Activated effector memory CD4-positive, alpha-beta T cell treated with anti-CD3 and anti-CD28 coated beads, Interleukin-2, amount 50 U/mL, for 16 hours (primary cell): ENCODE measurements at regions not wholly inside any gene's neighbourhood (a gene's known extent, or its start where the extent isn't known, plus 50 kb on each side); places are given as distances from the start of the nearest gene placed in this dataset.

Experiments
- DNase-seq: peaks from one replicate; pipeline ENCODE4 v3.0.0-alpha.2; 2020

DNA sequence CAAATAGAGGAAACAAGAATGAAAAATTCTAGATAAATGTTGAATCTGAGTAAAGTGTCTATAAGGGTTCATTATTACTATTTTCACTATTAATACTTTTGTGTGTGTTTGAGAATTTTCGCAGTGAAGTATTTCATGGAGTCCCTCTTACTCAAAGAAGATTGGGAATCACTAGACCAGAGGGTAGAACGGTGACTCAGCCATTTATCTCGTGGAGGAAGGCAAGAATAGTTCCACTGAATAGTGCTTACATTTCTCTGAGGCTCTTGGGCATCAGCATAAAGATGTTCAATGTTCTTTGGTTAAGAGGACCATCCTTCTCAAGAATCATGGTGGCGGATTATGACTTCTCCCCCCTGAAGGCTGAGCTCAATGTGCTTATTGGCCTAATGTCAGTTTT lies 376.7 kb upstream of the ARID1B start:
- DNase-seq: no peak

DNA sequence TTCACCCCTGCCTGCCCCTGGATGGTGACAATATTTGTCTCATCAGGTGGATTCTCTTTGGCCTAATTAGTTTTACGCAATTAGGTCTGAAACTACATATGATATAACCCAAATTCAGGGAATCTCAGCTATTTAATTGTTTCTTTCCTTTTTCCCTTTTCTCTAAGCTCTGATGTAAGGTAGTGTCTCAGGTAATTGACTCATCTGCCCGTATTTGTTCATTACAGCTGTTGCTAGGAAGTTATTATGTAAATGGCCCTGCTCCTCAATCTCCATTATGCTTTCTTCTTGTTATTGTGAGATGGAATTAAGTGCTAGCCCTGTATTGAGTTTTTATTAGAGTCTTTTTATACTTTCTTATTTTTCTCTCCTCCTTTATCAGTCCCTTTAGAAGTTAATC lies 378.2 kb upstream of the ARID1B start:
- no peak for DNase-seq

GRCh38 chr6:156398371-156398770 lies 378.8 kb upstream of the ARID1B start:
- DNase-seq: no peak

- DNase-seq: peak; percentile 75
Measured at GRCh38 chr6:156396791-156397418, 380.3 kb upstream of the ARID1B start.

DNA sequence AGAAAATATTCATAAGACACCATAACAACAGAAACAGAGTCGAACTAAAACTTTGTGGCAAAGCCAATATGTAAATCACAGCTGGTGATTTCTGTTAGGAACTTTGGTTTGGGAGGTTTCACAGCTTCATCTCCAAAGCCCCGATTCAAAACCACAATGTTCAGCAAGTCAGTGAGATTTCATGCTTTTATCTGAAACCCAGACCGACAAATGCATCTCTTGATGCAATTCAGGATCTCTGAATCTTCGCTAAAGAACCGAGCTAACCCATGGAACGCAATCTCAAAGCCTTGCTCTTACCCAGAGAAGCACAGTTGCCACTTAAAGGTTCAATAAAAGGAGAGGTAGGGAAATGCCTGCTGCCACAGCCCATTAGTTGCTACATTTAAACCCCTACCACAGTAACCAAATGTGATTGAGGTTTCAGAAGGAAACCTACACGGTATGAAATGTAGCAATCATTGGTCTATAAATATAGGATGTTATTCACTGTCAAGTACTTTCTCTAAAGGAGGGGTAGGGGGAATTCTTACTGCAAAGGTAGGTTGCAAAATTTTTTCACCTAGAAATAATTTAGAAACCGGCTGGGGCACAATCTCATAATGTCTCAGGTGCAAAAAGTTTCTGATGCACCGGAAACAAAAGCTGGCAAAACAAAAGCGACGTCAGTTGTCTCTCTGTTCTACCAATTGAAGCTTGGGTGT lies 381.0 kb upstream of the ARID1B start:
- no peak for DNase-seq

- DNase-seq: peak; percentile 79
Measured at GRCh38 chr6:156395276-156395675, 381.9 kb upstream of the ARID1B start.

- no peak for DNase-seq
Measured at GRCh38 chr6:156392648-156393047, 384.5 kb upstream of the ARID1B start.

DNA sequence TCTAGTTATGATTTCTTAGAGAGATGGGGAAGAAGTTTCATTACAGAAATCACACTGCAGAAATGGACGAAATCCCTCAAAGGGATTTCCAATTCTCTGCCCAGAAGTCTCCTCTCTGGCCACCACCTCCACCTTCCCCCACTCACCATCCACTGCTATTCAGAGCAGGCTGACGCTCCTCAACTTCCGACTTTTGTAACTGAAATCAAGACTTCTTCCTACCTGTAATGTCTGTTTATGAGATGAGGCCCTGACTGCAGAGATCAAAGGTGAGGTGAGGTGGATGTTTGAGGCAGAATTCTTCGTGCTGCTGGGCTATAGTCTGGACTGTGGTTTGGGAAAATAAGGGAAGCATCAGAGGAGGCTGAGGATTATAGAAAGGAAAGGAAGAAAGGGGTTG lies 385.2 kb upstream of the ARID1B start:
- DNase-seq: no peak

DNA sequence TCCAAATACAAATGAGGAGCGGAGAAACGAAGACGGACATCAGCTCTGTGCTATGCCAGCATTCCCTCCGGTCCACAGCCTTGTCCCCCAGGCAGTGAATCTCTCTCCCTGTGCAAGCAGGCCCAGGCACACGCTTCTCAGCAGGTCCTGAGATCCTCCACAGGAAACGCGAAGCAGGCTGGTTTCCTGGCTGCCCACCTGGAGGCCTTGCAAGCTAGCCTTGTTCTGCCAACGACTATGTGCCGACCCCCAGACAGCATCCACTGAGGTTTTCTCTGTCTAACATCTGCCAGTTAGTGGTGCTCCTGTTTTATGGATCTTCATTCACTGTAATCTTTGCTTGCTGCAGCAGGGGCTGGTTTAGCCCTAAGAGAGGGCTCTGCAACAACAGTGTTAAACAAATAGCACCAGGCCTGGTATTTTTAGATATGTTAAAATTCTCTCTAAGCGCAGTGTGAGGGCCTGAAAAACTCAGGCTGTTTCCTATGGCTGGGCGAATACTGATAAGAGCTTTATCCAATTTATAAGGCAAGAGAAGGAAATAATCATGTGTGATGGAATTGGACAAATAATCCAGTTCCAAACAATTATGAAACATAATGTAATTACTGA lies 386.0 kb upstream of the ARID1B start:
- DNase-seq: no peak

DNA sequence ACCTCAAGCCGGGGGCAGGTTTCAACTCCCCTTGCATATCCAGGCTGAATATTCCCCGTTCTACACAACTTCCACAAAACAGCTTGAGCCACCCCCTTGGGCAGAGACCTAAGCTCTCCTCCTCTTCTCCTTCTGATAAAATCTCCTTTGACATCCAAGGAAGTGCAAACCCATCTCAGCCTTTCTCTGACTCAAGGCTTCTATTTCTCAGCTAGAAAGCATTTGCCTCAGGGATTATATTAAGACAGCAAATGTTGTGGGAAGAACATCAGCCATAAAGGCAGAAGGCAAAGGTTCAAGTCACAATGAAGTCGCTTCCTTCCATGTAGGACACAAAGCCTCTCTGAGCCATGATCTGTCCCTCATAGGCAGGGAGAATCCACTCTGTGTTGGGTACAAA lies 386.6 kb upstream of the ARID1B start:
- DNase-seq: no peak

DNA sequence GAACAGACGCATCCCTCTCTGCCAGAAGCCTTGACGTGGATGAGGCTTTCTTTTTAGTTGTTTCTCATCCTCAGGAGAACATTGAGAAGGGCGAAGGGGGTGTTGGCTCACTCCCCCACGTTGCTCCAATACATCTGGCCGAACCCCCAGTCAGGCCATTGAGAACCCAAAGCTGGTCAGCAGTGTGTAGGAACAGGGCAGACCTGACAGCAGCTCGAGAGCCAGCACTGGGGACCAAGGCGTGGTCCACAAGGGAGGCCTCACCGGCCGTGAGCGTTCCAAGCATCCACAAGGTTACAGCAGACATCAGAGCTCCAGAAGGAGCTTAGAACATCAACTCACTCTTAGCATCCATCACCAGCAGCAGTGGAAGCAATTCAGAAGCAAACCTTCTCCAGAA lies 387.9 kb upstream of the ARID1B start:
- DNase-seq: no peak

GRCh38 chr6:156387472-156387871 lies 389.7 kb upstream of the ARID1B start:
- no peak for DNase-seq

- DNase-seq: no peak
Measured at GRCh38 chr6:156383059-156383458, 394.1 kb upstream of the ARID1B start.

DNA sequence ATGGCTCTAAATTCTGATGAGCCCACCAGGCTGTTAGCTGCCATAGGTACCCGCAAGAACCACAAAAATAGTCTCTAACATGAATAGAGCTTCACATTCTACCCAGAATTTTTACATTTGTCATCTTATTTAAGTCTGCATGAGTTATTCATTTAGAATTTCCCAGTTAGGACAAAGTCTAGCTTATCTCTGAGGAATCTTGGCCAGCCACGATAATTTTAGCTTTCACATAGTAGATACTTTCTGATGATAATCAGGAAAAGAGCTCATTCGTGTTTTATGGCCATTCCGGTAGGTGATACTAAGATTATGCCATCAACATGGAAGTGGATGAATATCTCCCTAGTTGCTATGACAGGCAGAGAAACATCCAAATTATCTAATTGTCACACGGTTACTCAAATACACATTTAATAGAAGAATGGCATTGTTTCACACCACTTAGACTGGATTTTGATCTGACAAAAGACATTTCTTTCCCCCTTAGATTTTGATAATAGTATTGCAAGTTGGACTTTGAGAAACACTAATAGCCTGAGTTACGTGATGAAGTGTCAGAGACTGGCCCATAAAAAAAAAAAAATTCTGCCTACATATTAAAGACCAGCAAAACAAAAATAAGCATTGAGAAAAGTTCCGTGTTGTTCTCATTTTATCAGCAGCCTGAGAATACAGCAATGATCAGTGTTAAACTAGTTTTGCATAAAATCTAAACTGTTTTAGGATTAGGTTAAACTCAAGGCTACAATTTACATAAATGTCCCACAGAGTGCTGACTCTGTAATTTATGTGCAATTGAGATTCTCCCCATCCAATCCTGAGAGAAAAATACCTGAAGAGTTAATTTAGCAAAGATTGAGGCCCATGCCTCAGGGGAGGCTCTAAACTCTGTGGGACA lies 397.5 kb upstream of the ARID1B start:
- DNase-seq: no peak

DNA sequence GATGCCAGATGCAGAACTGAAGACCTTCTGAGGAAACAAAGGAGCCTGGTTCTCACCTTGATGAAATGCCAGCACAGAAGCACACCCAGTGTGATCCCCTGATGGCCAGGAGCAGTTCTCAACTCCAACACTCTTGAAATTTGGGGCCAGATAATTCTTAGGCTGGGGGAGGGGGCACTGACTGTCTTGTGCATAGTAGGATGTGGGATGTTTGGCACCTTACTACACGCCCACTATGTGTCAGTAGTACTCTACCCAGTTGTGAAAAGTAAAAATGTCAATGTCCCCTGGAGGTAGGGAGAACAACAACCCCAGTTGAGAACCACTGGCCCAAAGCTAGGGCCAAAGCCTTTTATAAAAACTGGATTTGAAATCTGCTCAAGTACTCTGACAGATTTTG lies 398.3 kb upstream of the ARID1B start:
- DNase-seq: no peak

DNA sequence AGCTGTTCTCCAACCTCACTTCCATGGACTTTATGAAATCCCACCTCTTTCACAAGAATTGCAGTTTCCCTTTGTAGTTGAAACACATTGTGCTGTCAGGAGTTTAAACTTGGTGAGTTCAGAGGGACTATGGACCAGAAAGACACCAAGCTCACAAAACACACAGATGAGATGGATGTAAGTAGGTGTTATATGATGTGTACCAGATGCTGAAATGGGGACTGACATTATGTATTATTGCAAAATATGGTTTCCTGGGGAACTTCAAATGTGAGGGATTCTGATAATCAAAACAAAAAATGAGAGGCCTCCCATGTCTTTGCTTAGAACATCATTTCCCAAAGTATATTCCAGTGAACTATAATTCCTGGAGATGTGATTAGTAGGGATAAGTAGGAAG lies 401.1 kb upstream of the ARID1B start:
- DNase-seq: no peak

DNA sequence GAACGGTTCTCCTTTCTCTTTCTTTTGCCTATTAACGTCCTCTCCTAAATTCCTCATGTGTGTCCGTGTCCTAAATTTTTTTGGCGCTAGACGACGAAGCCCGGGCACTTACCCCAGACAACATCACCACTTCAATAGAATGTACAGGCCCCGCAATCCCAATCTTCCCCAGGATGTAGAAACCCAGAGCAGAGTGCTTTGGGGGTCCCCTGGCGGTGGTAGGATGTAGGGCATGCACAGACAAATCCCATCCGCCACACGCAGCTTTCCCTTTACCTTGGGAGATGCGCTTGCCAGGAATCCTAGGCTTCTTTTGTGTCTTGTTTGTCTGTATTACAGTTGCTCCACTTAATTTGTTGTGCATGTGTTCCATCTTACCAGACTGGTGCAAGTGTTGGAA lies 417.3 kb upstream of the ARID1B start:
- DNase-seq: no peak

DNA sequence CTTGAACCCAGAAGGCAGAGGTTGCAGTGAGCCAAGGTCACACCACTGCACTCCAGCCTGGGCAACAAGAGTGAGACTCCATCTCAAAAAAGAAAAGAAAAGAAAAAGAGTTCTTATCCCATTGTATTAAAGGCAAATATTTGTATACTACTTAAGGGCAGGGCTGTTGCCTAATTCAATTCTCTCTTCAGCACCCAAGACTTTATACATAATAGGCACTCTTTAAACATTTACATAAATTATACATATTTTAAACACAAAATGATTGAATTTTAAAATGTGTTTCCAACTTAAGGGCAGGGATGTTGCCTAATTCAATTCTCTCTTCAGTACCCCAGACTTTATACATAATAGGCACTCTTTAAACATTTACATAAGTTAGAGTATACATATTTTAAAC lies 424.3 kb upstream of the ARID1B start:
- no peak for DNase-seq

DNA sequence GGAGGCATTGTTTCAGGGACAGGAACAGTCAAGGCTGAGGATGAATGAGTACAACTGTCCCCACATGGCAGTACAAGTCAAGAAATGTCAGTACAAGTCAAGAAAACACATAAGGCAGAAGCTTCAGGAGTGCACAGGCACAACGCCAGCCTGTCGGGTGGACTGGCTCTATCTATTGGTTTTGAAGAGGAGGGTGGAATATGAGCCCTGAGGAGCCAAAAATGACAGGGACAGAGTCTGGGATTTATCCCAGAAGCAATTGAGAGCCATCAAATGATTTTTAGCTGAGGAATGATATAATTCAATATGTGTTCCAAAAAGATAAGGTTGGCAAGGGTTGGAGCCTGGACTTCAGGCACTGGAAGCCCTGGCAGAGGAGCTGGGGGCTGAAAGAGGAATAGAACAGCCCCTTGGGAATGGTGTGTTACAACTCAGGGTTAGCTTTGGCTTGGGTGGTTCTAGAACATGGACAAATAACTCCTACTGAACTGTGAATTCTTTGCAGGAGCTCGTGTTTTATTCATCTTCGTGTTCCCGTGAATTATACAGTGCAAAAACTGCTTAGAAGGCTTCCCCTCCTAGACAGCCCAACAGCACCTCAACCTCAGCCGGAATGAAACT lies 425.7 kb upstream of the ARID1B start:
- no peak for DNase-seq

DNA sequence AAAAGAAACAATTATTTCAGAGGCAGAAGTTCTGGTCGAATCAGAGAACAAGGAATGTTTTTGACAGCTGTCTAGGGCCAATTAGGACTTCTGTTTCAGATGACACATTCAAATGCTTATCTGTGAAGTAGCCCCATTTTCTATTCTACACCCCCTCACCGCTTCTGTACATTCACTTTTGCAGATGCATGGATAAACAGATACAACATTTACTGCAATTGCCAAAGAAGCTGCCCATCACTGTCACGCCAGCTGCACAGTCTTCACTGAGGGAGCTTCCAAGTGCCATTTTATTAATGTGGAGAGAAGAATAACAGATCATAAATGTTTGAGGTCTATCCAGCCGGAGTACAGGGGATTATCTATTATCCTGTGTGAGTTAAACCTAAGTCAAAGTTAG lies 426.8 kb upstream of the ARID1B start:
- no peak for DNase-seq

- no peak for DNase-seq
Measured at GRCh38 chr6:156348849-156349248, 428.3 kb upstream of the ARID1B start.

GRCh38 chr6:156348424-156348823 lies 428.8 kb upstream of the ARID1B start:
- DNase-seq: no peak

DNA sequence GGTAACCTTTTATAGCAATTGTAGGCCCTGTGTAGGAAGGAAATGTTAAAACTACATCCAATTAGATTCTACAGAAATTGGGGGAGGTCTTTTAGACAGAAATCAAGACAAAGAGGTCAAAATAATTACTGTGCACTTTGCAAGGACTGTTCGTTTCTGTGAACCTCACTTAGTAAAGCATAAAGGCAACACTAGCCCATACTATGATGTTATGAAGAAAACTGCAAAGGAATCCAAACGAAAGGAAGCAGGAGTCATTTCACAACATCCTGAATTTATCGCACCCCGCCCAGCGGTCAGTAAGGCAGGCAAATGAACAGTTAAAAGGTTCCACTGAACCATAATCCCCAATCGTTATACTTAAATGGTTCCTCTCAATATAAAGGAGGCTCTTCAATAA lies 429.5 kb upstream of the ARID1B start:
- no peak for DNase-seq
